ENCODE measurements at regions not wholly inside any gene's neighbourhood (a gene's known extent, or its start where the extent isn't known, plus 50 kb on each side); places are given as distances from the start of the nearest gene placed in this dataset.

DNA sequence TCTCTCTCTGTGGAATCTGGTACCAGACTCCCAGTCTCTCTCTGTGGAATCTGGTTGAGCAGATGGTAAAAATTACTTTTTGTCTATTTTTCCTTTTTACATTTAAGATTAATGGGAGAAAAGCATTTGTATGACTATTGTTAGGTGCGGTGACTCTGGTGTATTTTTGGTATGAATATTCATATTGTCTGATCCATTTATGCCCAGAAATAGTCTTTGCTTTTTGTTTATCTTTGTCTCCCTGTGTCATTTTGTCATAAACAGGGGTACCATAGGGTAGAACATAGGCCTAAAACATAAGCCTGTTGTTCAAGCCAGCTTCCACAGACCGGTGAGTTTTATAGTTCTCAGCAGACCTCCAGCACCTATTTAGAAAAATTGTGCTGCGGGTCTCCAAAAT lies 78.7 kb downstream of the ETS2 start:
- TF ChIP-seq, protein P1, sequence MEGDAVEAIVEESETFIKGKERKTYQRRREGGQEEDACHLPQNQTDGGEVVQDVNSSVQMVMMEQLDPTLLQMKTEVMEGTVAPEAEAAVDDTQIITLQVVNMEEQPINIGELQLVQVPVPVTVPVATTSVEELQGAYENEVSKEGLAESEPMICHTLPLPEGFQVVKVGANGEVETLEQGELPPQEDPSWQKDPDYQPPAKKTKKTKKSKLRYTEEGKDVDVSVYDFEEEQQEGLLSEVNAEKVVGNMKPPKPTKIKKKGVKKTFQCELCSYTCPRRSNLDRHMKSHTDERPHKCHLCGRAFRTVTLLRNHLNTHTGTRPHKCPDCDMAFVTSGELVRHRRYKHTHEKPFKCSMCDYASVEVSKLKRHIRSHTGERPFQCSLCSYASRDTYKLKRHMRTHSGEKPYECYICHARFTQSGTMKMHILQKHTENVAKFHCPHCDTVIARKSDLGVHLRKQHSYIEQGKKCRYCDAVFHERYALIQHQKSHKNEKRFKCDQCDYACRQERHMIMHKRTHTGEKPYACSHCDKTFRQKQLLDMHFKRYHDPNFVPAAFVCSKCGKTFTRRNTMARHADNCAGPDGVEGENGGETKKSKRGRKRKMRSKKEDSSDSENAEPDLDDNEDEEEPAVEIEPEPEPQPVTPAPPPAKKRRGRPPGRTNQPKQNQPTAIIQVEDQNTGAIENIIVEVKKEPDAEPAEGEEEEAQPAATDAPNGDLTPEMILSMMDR (IDR thresholded peaks at IDR 0.05; ENCODE audit: extremely low read depth in 1 of 2, insufficient read depth in 1 of 2, low read depth in 1 of 2, low read length in 2 of 2) = no peak
- TF ChIP-seq EZH2 (IDR thresholded peaks at IDR 0.05; ENCODE audit: borderline replicate concordance, low read depth, low read length, severe bottlenecking) = no peak
- TF ChIP-seq POLR2A (IDR thresholded peaks at IDR 0.05; ENCODE audit: low read depth, low read length) = no peak
- TF ChIP-seq POLR2AphosphoS5 (IDR thresholded peaks at IDR 0.05; ENCODE audit: insufficient read depth, low read depth, low read length) = no peak
- TF ChIP-seq, protein P2, sequence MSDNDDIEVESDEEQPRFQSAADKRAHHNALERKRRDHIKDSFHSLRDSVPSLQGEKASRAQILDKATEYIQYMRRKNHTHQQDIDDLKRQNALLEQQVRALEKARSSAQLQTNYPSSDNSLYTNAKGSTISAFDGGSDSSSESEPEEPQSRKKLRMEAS (IDR thresholded peaks at IDR 0.05; ENCODE audit: insufficient read depth, insufficient read length) = no peak
- no peak for TF ChIP-seq FOS (IDR thresholded peaks at IDR 0.05; ENCODE audit: borderline replicate concordance, insufficient read depth, low read length)
- TF ChIP-seq JUN (IDR thresholded peaks at IDR 0.05; ENCODE audit: borderline replicate concordance, insufficient read depth, insufficient read length, low read depth) = no peak

All from endothelial cell of umbilical vein (primary cell).